NCI-H1417 treated with DMSO at 0.1 percent for 48 hours (cell line): ENCODE measurements at regions not wholly inside any gene's neighbourhood (a gene's known extent, or its start where the extent isn't known, plus 50 kb on each side); places are given as distances from the start of the nearest gene placed in this dataset.

Experiments
- DNase-seq: peaks from one replicate; lab custom pipeline; 2025; lab: John Stamatoyannopoulos, UW

- DNase-seq = no peak
Observed at GRCh38 chr13:63972328-63972727, 2556.7 kb upstream of the PCDH20 start.

DNA sequence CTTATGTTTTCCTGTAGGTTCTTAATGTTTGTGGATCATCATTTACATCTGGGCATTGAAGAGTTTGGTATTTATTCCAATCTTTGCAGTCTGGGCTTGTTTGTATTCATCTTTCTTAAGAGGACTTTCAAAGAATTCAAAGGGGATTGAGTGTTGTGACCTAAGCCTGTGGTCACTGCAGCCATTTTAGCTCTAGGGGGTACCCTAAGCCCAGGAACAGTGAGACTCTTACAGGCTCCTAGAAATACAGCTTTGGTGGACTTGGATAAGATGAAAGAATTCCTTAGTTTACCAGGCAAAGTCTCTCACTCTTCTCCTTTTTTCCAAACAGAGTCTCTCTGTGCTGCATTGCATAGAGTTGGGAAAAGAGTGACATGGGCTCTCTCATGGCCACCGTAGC is 2539.0 kb upstream of the PCDH20 start:
- no peak for DNase-seq

DNA sequence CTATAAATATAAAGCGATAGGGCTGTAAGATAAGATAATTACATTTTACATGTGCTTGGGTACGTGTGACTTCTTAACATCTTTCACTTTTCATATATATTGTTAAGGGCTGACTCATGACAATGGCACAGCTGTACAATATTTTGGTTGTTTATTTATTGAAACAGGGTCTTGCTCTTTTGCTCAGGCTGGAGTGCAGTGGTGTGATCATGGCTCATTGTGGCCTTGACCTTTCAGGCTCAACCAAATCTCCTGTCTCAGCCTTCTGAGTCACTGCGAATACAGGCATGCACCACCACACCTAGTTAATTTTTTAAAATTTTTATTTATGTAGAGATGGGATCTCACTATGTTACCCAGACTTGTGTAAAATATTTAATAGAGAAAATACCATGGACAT is 2532.4 kb upstream of the PCDH20 start:
- DNase-seq = no peak

GRCh38 chr13:63944911-63945310 is 2529.3 kb upstream of the PCDH20 start:
- DNase-seq = no peak

GRCh38 chr13:63942372-63942771 is 2526.7 kb upstream of the PCDH20 start:
- no peak for DNase-seq

DNA sequence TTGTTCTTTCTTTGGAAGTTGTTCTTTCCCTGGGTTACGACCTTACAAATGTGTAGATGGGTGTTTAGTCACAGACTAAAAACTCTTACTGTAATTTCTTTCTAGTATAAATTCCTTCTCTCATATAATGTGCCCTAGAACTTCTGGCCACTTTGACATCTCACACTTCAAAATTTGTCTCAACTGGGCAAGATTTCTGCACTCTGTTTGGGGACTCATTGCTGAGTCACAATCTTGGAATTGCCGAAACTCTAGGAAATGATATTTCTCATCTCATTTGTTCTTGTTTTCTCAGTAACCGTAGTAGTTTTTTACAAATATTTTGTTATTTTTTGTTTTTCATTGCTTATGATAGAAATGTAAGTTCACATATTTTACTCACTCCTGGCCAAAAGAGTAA is 2523.2 kb upstream of the PCDH20 start:
- no peak for DNase-seq

GRCh38 chr13:63910511-63910910 is 2494.9 kb upstream of the PCDH20 start:
- DNase-seq = no peak

GRCh38 chr13:63909726-63910375 is 2494.2 kb upstream of the PCDH20 start:
- no peak for DNase-seq

DNA sequence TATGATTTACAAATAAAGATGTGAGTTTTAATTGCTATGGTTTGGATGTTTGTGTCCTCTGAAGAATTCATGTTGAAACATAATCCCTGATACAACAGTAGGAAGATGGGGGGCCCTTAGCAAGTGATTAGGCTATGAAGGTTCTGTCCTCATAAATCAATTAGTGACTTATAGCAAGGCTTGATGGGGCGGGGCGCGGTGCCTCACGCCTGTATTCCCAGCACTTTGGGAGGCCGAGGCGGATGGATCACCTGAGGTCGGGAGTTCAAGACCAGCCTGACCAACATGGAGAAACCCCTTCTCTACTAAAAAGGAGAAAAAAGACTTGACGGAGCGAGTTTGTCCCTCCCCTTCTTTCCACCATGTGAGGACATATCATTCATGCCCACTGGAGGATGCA is 2486.5 kb upstream of the PCDH20 start:
- DNase-seq = no peak

GRCh38 chr13:63901630-63902029 is 2486.0 kb upstream of the PCDH20 start:
- no peak for DNase-seq

DNA sequence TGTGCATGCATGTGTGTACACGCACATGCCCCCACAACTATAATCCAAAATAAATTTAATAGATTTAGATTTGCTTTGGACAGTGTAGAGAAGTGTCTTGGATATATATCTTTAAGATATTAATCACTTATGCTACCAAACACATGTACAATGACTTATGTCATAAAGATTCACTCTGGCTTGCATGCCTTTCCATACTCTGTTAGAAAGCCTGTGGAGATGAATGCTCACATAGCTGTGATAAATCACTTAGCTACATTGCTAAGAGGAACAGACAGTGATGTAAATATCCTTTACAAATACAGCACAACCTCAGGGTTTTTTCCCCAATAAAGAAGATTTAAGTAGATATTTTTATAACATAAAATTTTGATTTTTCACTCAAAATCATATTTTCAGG is 2484.8 kb upstream of the PCDH20 start:
- DNase-seq = no peak

GRCh38 chr13:63896321-63896720 is 2480.7 kb upstream of the PCDH20 start:
- DNase-seq = no peak

- DNase-seq = no peak
Observed at GRCh38 chr13:63882052-63882451, 2466.4 kb upstream of the PCDH20 start.

- no peak for DNase-seq
Observed at GRCh38 chr13:63880705-63881104, 2465.1 kb upstream of the PCDH20 start.

DNA sequence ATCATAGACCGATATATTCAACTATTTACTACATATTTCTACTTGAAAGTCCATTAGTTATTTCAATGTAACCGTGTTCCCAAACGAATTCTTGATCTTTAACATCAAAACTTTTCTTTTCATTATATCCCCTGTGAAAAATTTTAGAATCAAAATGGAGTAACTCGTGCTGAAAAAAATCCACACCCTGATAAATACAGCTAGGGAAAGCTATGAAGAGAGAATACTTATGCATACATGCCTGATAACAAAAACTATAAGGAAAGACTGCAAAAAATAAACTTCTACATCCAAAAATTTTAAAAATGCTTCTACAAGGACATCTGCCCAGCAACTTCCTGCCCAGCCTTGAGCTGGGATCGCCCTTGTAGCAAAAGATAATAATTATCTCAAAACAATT is 2458.3 kb upstream of the PCDH20 start:
- DNase-seq = no peak

DNA sequence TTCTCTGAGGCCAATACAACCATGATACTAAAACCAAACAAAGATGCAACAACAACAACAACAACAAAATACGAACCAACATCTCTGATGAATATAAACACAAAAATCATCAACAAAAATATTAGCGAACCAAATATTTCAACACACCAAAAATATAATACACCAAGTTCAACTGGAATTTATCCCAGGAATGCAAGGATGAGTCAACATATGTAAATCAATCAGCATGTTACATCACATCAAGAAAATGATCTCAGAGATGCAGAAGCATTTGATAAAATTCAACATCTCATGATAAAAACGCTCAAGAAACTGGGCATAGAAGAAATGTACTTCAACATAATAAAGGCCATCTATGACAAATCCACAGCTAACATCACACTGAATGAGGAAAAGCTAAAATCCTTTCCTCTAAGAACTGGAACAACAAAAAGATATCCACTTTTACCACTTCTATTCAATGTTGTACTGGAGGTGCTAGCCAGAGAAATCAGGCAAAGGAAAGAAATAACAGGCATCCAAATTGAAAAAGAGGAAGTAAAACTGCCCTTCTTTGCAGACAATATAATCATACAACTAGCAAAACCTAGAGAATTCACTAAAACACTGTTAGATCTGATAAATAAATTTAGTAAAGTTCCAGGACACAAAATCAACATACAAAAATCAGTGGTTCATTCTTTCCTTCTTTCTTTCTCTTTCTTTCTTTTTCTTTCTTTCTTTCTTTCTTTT is 2448.7 kb upstream of the PCDH20 start:
- DNase-seq = no peak

DNA sequence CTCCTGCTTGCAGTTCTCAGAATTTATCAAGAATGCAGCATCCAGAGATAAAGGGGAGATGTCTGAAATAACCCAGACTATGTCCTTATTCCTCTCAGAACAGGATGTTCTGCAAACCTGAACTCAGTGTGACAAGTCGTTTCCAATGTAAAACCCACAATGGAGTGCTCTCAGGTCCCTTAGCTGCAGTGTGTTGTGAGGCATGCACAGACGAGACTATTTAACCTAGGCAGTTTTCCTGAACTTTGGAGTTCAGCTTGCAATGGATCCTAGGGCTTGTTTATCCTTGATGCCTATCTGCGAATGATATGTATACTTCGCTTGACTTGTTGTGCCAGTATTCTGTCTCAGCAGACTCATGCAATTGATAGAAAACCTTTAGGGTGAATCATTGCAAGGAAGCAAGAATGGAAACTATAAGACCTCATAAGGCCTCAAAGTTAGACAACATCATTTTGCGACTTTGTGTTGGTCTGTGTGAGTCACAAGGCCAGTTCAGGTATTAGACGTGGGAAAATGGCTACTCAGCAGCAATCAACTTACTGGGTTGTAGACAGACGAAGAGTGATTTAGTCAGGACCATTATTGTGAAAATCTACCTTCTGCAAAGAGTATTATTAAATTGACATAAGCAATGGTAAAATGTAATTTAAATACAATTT is 2439.9 kb upstream of the PCDH20 start:
- DNase-seq = no peak

GRCh38 chr13:63853816-63854215 is 2438.2 kb upstream of the PCDH20 start:
- no peak for DNase-seq

GRCh38 chr13:63851526-63851925 is 2435.9 kb upstream of the PCDH20 start:
- no peak for DNase-seq

DNA sequence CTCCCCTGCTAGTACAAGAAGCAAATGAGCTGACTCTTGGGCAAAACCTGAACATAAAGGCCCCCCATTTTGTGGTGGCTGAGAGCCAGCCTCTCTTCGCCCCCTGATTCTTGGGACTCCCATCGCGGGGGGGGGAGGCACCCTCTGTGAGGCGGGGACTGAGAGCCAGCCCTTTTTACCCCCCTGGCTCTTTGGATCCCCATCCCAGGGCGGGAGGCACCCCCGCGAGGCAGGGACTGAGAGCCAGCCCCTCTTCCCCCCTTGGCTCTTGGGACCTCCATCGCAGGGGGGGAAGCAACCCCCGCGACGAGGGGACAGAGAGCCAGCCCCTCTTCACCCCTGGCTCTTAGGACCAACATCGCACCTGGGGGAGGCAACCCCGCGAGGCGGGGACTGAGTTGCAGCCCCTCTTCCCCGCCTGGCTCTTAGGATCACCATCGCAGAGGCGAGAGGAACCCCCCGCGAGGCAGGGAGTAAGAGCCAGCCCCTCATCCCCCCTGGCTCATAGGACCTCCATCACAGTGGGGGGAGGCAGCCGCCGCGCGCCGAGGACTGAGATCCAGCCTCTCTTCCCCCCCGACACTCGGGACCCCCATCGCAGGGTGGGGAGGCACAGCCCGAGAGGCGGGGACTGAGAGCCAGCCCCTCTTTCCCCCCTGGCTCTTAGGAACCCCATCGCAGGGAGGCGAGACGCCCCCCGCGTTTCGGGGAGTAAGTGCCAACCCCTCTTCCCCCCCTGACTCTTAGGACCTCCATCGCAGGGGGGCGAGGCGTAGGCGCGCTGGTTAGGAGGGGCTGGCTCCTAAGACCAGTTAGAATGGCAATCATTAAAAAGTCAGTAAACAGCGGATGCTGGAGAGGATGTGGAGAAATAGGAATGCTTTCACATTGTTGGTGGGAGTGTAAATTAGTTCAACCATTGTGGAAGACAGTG is 2428.4 kb upstream of the PCDH20 start:
- DNase-seq = no peak

DNA sequence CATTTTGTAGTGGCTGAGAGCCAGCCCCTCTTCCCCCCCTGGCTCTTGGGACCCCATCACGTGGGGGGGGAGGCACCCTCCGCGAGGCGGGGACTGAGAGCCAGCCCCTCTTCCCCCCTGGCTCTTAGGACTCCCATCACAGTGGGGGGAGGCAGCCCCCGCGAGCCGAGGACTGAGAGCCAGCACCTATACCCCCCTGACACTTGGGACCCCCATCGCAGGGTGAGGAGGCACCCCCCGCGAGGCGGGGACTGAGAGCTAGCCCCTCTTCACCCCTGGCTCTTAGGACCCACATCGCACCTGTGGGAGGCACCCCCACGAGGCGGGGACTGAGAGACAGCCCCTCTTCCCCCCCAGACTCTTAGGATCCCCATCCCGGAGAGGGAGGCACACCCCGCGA is 2426.5 kb upstream of the PCDH20 start:
- no peak for DNase-seq
